ENCODE measurements at regions not wholly inside any gene's neighbourhood (a gene's known extent, or its start where the extent isn't known, plus 50 kb on each side); places are given as distances from the start of the nearest gene placed in this dataset.
A peak's percentile ranks its signal among the peaks of the same experiment; 100 is the strongest.

DNA sequence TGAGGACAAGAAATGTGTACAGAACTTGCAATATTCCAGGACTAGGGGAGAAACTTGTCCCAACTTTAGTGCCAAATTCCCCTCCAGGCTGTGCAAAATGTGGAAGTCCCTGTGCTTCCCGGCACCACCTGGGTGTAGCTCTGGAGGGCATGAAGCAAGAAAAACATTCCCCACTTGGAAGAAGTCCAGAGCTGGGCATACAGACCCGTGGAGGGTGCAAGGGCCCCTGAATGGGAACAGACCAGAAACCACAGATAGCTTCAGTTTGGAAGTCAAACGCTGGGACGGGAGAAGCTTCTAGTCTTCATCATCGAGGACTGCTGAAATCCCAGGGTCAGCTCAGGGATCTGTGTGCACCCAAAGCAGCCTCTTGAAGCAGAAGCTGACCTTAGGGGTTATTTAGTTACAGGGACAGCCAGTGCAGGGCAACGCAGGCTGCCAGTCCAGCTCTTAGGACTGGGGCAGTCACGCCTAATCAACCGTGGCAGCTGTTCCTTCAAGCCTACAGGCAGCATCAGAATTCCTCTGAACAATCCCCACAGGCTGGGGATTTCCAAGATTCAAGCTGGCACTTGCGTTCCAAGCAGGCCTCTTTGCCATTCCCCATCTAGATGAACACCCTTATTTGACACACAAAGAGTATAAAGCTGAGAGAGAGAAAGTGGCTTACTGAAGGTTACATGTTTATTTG is 269.4 kb downstream of the LOXHD1 start:
- Histone ChIP-seq H3K9me3 (no peaks in the 10 kb centered on the region), H3K27me3 (replicated peaks in 1 of 7) (no peaks in the 10 kb centered on the region), H3K27ac (peak overlapping the region in 3 of 8 donors; percentile 8 to 15 (median 14)), H3K4me3 (no peak overlapping the region), H3K4me1 (peaks cover 0 to 26% (median 15%) of the 10 kb centered on the region in 6 donors), H3K36me3 (no peaks in the 10 kb centered on the region)
- no peak for TF ChIP-seq POLR2AphosphoS5 (IDR thresholded peaks at IDR 0.05)
- no peak for TF ChIP-seq POLR2A (IDR thresholded peaks at IDR 0.05)
- no peak for TF ChIP-seq CTCF (IDR thresholded peaks at IDR 0.05 in 8 of 11, conservative IDR thresholded peaks at IDR 0.05 in 3 of 11)
- WGBS, 5 donors: 55 to 78% (median 61%) methylated on average over 8 to 9 of the region's 9 CpGs
- no peak for DNase-seq
- intact Hi-C loops (cut with DNase I; ENCODE audit: low total_unique reads): no loop called here

- 54 to 68% (median 57%) methylated on average over 6 of the region's 6 CpGs for WGBS, 5 donors
- DNase-seq: no peak
- H3K27ac ChIP-seq: no peak overlapping the region
Measured at GRCh38 chr18:46388286-46388685, 268.7 kb downstream of the LOXHD1 start.

GRCh38 chr18:46392576-46392975 is 264.4 kb downstream of the LOXHD1 start:
- peaks cover 2 to 44% (median 14%) of the 10 kb centered on the region in 6 donors for H3K4me1 ChIP-seq
- no peak overlapping the region for H3K27ac ChIP-seq
- no peak for TF ChIP-seq POLR2AphosphoS5 (IDR thresholded peaks at IDR 0.05)
- no peak for TF ChIP-seq CTCF (IDR thresholded peaks at IDR 0.05 in 8 of 11, conservative IDR thresholded peaks at IDR 0.05 in 3 of 11)
- TF ChIP-seq POLR2A (IDR thresholded peaks at IDR 0.05): no peak
- 89 to 97% (median 91%) methylated on average over 8 to 9 of the region's 9 CpGs for WGBS, 5 donors
- DNase-seq: no peak
- no peak overlapping the region for H3K4me3 ChIP-seq
- H3K27me3 ChIP-seq (replicated peaks in 1 of 7): no peaks in the 10 kb centered on the region
- no peaks in the 10 kb centered on the region for H3K36me3 ChIP-seq
- no peaks in the 10 kb centered on the region for H3K9me3 ChIP-seq
- intact Hi-C loops (cut with DNase I; ENCODE audit: low total_unique reads): no loop called here

More at GRCh38 chr18:46388286-46388685, 268.7 kb downstream of the LOXHD1 start:
- TF ChIP-seq POLR2AphosphoS5 (IDR thresholded peaks at IDR 0.05) (no peak), POLR2A (IDR thresholded peaks at IDR 0.05) (no peak), CTCF (IDR thresholded peaks at IDR 0.05 in 8 of 11, conservative IDR thresholded peaks at IDR 0.05 in 3 of 11) (no peak)
- Histone ChIP-seq H3K4me1 (peaks cover 0 to 32% (median 16%) of the 10 kb centered on the region in 6 donors), H3K9me3 (no peaks in the 10 kb centered on the region), H3K4me3 (no peak overlapping the region), H3K27me3 (replicated peaks in 1 of 7) (no peaks in the 10 kb centered on the region), H3K36me3 (no peaks in the 10 kb centered on the region)
- intact Hi-C loops (cut with DNase I; ENCODE audit: low total_unique reads): no loop called here

- Histone ChIP-seq H3K36me3 (no peaks in the 10 kb centered on the region), H3K27me3 (replicated peaks in 1 of 7) (no peaks in the 10 kb centered on the region), H3K4me3 (no peak overlapping the region), H3K4me1 (peaks cover 0 to 39% (median 11%) of the 10 kb centered on the region in 6 donors), H3K27ac (no peak overlapping the region), H3K9me3 (no peaks in the 10 kb centered on the region)
- TF ChIP-seq POLR2A (IDR thresholded peaks at IDR 0.05) (no peak), CTCF (IDR thresholded peaks at IDR 0.05 in 8 of 11, conservative IDR thresholded peaks at IDR 0.05 in 3 of 11) (no peak), POLR2AphosphoS5 (IDR thresholded peaks at IDR 0.05) (no peak)
- intact Hi-C loops (cut with DNase I; ENCODE audit: low total_unique reads): no loop called here
- DNase-seq: no peak
- 73 to 88% (median 82%) methylated on average over 7 to 8 of the region's 8 CpGs for WGBS, 5 donors
Measured at GRCh38 chr18:46393230-46393629, 263.8 kb downstream of the LOXHD1 start.

All from spleen (tissue), 11 donors.